MCF 10A (cell line): ENCODE measurements at regions not wholly inside any gene's neighbourhood (a gene's known extent, or its start where the extent isn't known, plus 50 kb on each side); places are given as distances from the start of the nearest gene placed in this dataset.

Experiments used
- BruUV-seq: library from RNA; stranded (reverse); fragments of 400-500 nt; replicated peaks from 2 replicates; lab custom pipeline; 2021; lab: Mats Ljungman, UMichigan
- CTCF ChIA-PET: fragments of 300-600 bp; sonication (Branson Sonifier 250); formaldehyde crosslinking; extraction: SDS; loops from one replicate; lab custom pipeline; 2021; ENCODE audit warnings: antibody characterized with exemption, inconsistent platforms; lab: Yijun Ruan, JAX
- POLR2A ChIA-PET: fragments of 300-600, 350-650 bp; sonication (Branson Sonifier 250); formaldehyde crosslinking; extraction: SDS; loops from one replicate; lab custom pipeline; 2020; ENCODE audit warnings: antibody characterized with exemption, inconsistent platforms; lab: Yijun Ruan, JAX
- DNase-seq: peaks from one replicate; pipeline ENCODE4 v3.0.0-alpha.2; 2018; ENCODE audit not compliant: unreplicated experiment
- H3K27ac Mint-ChIP-seq: one replicate; pipeline ENCODE4 v1.8.0; 2022; ENCODE audit warnings: mild to moderate bottlenecking, low read depth, mixed read lengths; ENCODE audit not compliant: unreplicated experiment
- H3K27me3 Mint-ChIP-seq: one replicate; pipeline ENCODE4 v1.8.0; 2022; ENCODE audit warnings: mixed read lengths; ENCODE audit not compliant: insufficient read depth, unreplicated experiment
- H3K36me3 Mint-ChIP-seq: one replicate; pipeline ENCODE4 v1.8.0; 2022; ENCODE audit warnings: mild to moderate bottlenecking, moderate library complexity, mixed read lengths; ENCODE audit not compliant: insufficient read depth, unreplicated experiment
- H3K4me1 Mint-ChIP-seq: one replicate; pipeline ENCODE4 v1.8.0; 2022; ENCODE audit warnings: mixed read lengths; ENCODE audit not compliant: insufficient read depth, unreplicated experiment
- H3K4me3 Mint-ChIP-seq: one replicate; pipeline ENCODE4 v1.8.0; 2022; ENCODE audit warnings: mild to moderate bottlenecking, moderate library complexity, mixed read lengths; ENCODE audit not compliant: unreplicated experiment
- H3K9me3 Mint-ChIP-seq: one replicate; pipeline ENCODE4 v1.8.0; 2022; ENCODE audit warnings: mixed read lengths; ENCODE audit not compliant: unreplicated experiment
- intact Hi-C: fragments of 100-400 bp; cut with micrococcal nuclease; formaldehyde crosslinking; loops from 2 replicates; pipeline ENCODE4 v1.14.1; 2022
- TF ChIP-seq, protein P1 (sequence below): fragments of 200-600 bp; IDR thresholded peaks from one replicate; pipeline ENCODE4 v1.8.0; 2022; ENCODE audit warnings: antibody characterized with exemption, mild to moderate bottlenecking; ENCODE audit not compliant: unreplicated experiment

DNA sequence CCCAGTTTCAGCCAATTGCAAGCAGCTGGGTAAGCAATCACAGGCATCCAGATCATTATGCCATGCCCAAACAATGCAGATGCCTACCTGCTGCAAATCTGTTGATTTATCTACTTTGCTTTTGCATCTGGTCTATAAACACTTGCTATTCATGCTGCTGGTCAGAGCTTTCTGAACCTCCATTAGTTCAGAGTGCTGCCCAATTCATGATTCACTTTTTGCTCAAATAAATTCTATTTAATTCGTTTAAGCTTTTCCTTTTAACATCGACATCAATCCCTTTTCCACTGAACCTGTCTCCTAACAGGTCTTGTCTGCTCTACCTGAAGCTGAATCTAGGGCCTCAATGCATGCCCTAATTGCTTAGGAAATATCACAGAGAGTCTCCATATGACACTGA, 99.4 kb upstream of the C1orf87 start:
- no peak for DNase-seq
- Mint-ChIP-seq H3K9me3 (no peaks in the 10 kb centered on the region), H3K36me3 (no peaks in the 10 kb centered on the region), H3K27me3 (peaks cover 37% of the 10 kb centered on the region), H3K27ac (no peak overlapping the region), H3K4me3 (no peak overlapping the region), H3K4me1 (no peaks in the 10 kb centered on the region)
- BruUV-seq: no TSS peak
- CTCF ChIA-PET: interaction anchor here (0.6 to 1.6 kb wide), 2 partner anchors 175 to 428 kb away, joined by 3 to 5 read pairs; no protein-coding TSS in a partner anchor
- POLR2A ChIA-PET: no interaction called here
- intact Hi-C loops: no loop called here
- TF ChIP-seq, protein P1, sequence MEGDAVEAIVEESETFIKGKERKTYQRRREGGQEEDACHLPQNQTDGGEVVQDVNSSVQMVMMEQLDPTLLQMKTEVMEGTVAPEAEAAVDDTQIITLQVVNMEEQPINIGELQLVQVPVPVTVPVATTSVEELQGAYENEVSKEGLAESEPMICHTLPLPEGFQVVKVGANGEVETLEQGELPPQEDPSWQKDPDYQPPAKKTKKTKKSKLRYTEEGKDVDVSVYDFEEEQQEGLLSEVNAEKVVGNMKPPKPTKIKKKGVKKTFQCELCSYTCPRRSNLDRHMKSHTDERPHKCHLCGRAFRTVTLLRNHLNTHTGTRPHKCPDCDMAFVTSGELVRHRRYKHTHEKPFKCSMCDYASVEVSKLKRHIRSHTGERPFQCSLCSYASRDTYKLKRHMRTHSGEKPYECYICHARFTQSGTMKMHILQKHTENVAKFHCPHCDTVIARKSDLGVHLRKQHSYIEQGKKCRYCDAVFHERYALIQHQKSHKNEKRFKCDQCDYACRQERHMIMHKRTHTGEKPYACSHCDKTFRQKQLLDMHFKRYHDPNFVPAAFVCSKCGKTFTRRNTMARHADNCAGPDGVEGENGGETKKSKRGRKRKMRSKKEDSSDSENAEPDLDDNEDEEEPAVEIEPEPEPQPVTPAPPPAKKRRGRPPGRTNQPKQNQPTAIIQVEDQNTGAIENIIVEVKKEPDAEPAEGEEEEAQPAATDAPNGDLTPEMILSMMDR: no peak

GRCh38 chr1:60171801-60172200, 98.2 kb upstream of the C1orf87 start:
- DNase-seq: no peak
- no peak overlapping the region for H3K27ac Mint-ChIP-seq
- intact Hi-C loops: no loop called here
- H3K4me3 Mint-ChIP-seq: no peak overlapping the region
- CTCF ChIA-PET: interaction anchor here (1.3 to 1.6 kb wide), 4 partner anchors 24 to 593 kb away, joined by 3 to 5 read pairs (median 4); no protein-coding TSS in a partner anchor
- H3K36me3 Mint-ChIP-seq: no peaks in the 10 kb centered on the region
- no peaks in the 10 kb centered on the region for H3K4me1 Mint-ChIP-seq
- peaks cover 49% of the 10 kb centered on the region for H3K27me3 Mint-ChIP-seq
- TF ChIP-seq, protein P1: no peak
- H3K9me3 Mint-ChIP-seq: no peaks in the 10 kb centered on the region
- BruUV-seq: no TSS peak
- POLR2A ChIA-PET: interaction anchor here (0.6 kb wide), 1 partner anchor 722 kb away, joined by 3 read pairs; no protein-coding TSS in a partner anchor

DNA sequence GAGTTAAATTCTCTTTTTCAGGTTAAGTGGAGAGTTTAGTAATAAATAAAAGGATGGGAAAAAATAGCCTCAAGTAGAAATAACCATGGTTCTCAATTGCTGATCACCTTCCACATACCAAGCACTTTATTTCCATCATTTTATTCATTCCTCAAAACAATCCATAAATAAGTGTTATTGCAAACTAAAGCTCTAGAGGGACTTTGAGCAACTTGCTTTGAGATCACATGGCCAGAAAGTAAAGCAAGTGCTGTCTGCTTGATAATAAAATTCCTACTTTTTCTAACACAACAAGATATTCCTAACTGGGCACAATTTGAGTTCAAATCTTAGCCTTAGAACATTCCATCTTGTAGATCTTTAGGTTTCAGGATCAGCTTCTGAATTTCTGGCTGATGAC, 97.1 kb upstream of the C1orf87 start:
- intact Hi-C loops: no loop called here
- no TSS peak for BruUV-seq
- no peaks in the 10 kb centered on the region for H3K36me3 Mint-ChIP-seq
- H3K27me3 Mint-ChIP-seq: peaks cover 57% of the 10 kb centered on the region
- H3K9me3 Mint-ChIP-seq: no peaks in the 10 kb centered on the region
- TF ChIP-seq, protein P1: no peak
- ChIA-PET POLR2A (no interaction called here), CTCF (interaction anchor here (0.5 to 1.3 kb wide), 2 partner anchors 56 to 61 kb away, joined by 3 read pairs; no protein-coding TSS in a partner anchor)
- no peak overlapping the region for H3K4me3 Mint-ChIP-seq
- H3K27ac Mint-ChIP-seq: no peak overlapping the region
- DNase-seq: no peak
- H3K4me1 Mint-ChIP-seq: no peaks in the 10 kb centered on the region

DNA sequence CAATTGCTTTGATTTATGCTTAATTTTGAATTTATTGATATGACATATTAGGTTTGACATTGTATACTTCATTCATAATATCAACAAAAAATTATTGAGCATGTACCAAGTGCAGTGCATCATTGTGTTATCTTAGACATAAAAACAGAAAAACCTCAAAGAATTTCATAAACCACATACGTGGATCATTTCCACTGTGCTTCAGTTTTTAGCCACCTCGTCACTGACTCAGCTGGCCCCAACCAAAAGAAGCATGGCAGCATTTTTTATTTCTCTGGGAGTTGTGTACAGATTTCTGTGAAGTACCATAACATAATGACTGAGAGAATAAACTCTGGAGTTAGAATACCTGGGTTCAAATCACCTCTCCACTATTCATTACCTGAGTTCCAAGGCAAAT, 95.6 kb upstream of the C1orf87 start:
- TF ChIP-seq, protein P1: no peak
- Mint-ChIP-seq H3K9me3 (no peaks in the 10 kb centered on the region), H3K4me1 (no peaks in the 10 kb centered on the region), H3K27me3 (peaks cover 72% of the 10 kb centered on the region), H3K36me3 (no peaks in the 10 kb centered on the region), H3K27ac (no peak overlapping the region), H3K4me3 (no peak overlapping the region)
- no peak for DNase-seq
- intact Hi-C loops: no loop called here
- CTCF ChIA-PET: no interaction called here
- POLR2A ChIA-PET: interaction anchor here (0.7 kb wide), 1 partner anchor 1803 kb away, joined by 3 read pairs; no protein-coding TSS in a partner anchor
- BruUV-seq: no TSS peak
